ENCODE measurements at regions not wholly inside any gene's neighbourhood (a gene's known extent, or its start where the extent isn't known, plus 50 kb on each side); places are given as distances from the start of the nearest gene placed in this dataset.

DNA sequence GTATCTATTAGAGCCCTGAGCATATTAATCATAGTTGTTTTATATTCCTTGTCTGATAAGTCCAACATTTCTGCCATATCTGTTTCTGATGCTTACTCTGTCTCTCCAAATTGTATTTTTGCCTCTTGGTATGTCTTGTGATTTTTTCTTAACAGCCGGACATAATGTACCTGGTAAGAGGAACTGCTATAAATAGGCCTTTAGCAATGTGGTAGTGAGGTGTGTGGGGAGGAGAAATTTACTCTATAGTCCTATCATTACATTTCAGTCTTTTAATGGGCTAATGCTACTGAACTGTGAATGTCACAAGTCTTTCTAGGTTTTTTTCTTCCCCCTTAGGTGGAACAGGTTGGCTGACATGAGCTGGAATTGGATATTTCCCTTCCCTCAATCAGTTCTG, 176.1 kb upstream of the FGF10 start:
- Histone ChIP-seq H3K4me2 (replicated peaks; ENCODE audit: low read depth, low read length, poor library complexity, severe bottlenecking) (no peak overlapping the region), H3K36me3 (replicated peaks in 1 of 2; ENCODE audit: control extremely low read depth in 1 of 2, control insufficient read depth in 1 of 2, extremely low read depth in 1 of 2, insufficient read depth in 2 of 2, low read length in 1 of 2) (no peaks in the 10 kb centered on the region), H3K27me3 (replicated peaks in 1 of 4; ENCODE audit: control extremely low read depth in 1 of 4, control insufficient read depth in 3 of 4, insufficient read depth in 4 of 4, low read length in 3 of 4) (no peaks in the 10 kb centered on the region), H2AFZ (ENCODE audit: insufficient read depth, low read depth, low read length, poor library complexity, severe bottlenecking) (no peak overlapping the region), H4K20me1 (ENCODE audit: control insufficient read depth, insufficient read depth, low read length, poor library complexity, severe bottlenecking) (no peaks in the 10 kb centered on the region), H3K4me3 (ENCODE audit: control extremely low read depth in 1 of 5, extremely low read depth in 1 of 5, insufficient read depth in 1 of 5, low read depth in 2 of 5, low read length in 4 of 5) (no peak overlapping the region), H3K4me1 (ENCODE audit: control insufficient read depth in 2 of 2, insufficient read depth in 2 of 2, low read length in 2 of 2) (no peaks in the 10 kb centered on the region), H3K27ac (ENCODE audit: low read length in 2 of 2) (no peak overlapping the region), H3K9ac (ENCODE audit: low read length) (no peak overlapping the region), H3K9me3 (ENCODE audit: control extremely low read depth in 1 of 3, control insufficient read depth in 2 of 3, insufficient read depth in 1 of 3, low read length in 2 of 3) (no peaks in the 10 kb centered on the region), H3K79me2 (ENCODE audit: control insufficient read depth, insufficient read depth, low read length) (no peaks in the 10 kb centered on the region)
- Mint-ChIP-seq H3K4me3 (no peak overlapping the region), H3K27ac (no peak overlapping the region), H3K4me1 (no peaks in the 10 kb centered on the region), H3K9me3 (ENCODE audit: insufficient read depth) (peaks cover 2% of the 10 kb centered on the region), H3K27me3 (no peaks in the 10 kb centered on the region)
- intact Hi-C loops (cut with micrococcal nuclease): no loop called here
- no peak for DNase-seq
- no CpG with 5 or more reads among the region's 1 CpG for WGBS (ENCODE audit: insufficient coverage)
- ChIA-PET CTCF (no interaction called here), POLR2A (no interaction called here)
- no peak for TF ChIP-seq EZH2 (IDR thresholded peaks at IDR 0.05; ENCODE audit: borderline replicate concordance, insufficient read depth, low read depth, low read length, poor library complexity, severe bottlenecking)
- TF ChIP-seq, protein P1, sequence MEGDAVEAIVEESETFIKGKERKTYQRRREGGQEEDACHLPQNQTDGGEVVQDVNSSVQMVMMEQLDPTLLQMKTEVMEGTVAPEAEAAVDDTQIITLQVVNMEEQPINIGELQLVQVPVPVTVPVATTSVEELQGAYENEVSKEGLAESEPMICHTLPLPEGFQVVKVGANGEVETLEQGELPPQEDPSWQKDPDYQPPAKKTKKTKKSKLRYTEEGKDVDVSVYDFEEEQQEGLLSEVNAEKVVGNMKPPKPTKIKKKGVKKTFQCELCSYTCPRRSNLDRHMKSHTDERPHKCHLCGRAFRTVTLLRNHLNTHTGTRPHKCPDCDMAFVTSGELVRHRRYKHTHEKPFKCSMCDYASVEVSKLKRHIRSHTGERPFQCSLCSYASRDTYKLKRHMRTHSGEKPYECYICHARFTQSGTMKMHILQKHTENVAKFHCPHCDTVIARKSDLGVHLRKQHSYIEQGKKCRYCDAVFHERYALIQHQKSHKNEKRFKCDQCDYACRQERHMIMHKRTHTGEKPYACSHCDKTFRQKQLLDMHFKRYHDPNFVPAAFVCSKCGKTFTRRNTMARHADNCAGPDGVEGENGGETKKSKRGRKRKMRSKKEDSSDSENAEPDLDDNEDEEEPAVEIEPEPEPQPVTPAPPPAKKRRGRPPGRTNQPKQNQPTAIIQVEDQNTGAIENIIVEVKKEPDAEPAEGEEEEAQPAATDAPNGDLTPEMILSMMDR (IDR thresholded peaks at IDR 0.05): no peak
- ATAC-seq (ENCODE audit: low read depth): no peak

DNA sequence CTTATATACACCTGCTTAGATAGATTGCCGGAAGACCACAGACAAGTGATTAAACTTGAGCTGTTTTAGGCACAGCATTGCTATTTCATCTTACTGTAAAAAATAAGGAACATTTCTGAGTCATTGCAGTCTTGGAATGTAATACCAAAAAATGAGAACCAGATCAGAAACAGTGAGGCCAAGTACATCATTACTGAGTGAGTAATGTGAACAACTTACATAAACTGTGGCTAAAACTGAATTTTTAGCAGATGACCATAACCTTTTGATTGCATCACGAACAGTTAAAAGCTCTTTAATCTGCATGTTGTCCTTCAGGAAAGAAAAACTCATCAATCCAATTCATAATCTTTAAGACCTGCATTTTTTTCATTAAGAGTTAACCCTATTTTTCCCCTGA, 157.1 kb upstream of the FGF10 start:
- no peak overlapping the region for H3K4me3 ChIP-seq (ENCODE audit: control extremely low read depth in 1 of 5, extremely low read depth in 1 of 5, insufficient read depth in 1 of 5, low read depth in 2 of 5, low read length in 4 of 5)
- H3K27ac Mint-ChIP-seq: no peak overlapping the region
- H3K4me2 ChIP-seq (replicated peaks; ENCODE audit: low read depth, low read length, poor library complexity, severe bottlenecking): no peak overlapping the region
- no peaks in the 10 kb centered on the region for H3K27me3 Mint-ChIP-seq
- DNase-seq (no peak), ATAC-seq (ENCODE audit: low read depth) (no peak)
- POLR2A ChIA-PET: no interaction called here
- no peaks in the 10 kb centered on the region for H4K20me1 ChIP-seq (ENCODE audit: control insufficient read depth, insufficient read depth, low read length, poor library complexity, severe bottlenecking)
- TF ChIP-seq, protein P1 (IDR thresholded peaks at IDR 0.05): no peak
- 86% methylated on average over 1 of the region's 2 CpGs for WGBS (ENCODE audit: insufficient coverage)
- intact Hi-C loops (cut with micrococcal nuclease): no loop called here
- H2AFZ ChIP-seq (ENCODE audit: insufficient read depth, low read depth, low read length, poor library complexity, severe bottlenecking): no peak overlapping the region
- CTCF ChIA-PET: no interaction called here
- no peaks in the 10 kb centered on the region for H3K79me2 ChIP-seq (ENCODE audit: control insufficient read depth, insufficient read depth, low read length)
- H3K4me1 ChIP-seq (ENCODE audit: control insufficient read depth in 2 of 2, insufficient read depth in 2 of 2, low read length in 2 of 2): no peaks in the 10 kb centered on the region
- H3K4me1 Mint-ChIP-seq: no peaks in the 10 kb centered on the region
- H3K27me3 ChIP-seq (replicated peaks in 1 of 4; ENCODE audit: control extremely low read depth in 1 of 4, control insufficient read depth in 3 of 4, insufficient read depth in 4 of 4, low read length in 3 of 4): no peaks in the 10 kb centered on the region
- no peaks in the 10 kb centered on the region for H3K9me3 Mint-ChIP-seq (ENCODE audit: insufficient read depth)
- H3K9me3 ChIP-seq (ENCODE audit: control extremely low read depth in 1 of 3, control insufficient read depth in 2 of 3, insufficient read depth in 1 of 3, low read length in 2 of 3): no peaks in the 10 kb centered on the region
- no peak overlapping the region for H3K27ac ChIP-seq (ENCODE audit: low read length in 2 of 2)
- no peak overlapping the region for H3K4me3 Mint-ChIP-seq
- H3K36me3 ChIP-seq (replicated peaks in 1 of 2; ENCODE audit: control extremely low read depth in 1 of 2, control insufficient read depth in 1 of 2, extremely low read depth in 1 of 2, insufficient read depth in 2 of 2, low read length in 1 of 2): no peaks in the 10 kb centered on the region
- H3K9ac ChIP-seq (ENCODE audit: low read length): no peak overlapping the region
